ENCODE measurements at regions not wholly inside any gene's neighbourhood (a gene's known extent, or its start where the extent isn't known, plus 50 kb on each side); places are given as distances from the start of the nearest gene placed in this dataset.
"Not testable (repeated sequence)": the region's sequence is repeated elsewhere in the genome, so short reads cannot be mapped to it uniquely, and the experiment has no call there.

- no peak for FAIRE-seq
- dilution Hi-C loops (cut with MboI; ENCODE audit: extremely low pct_ligation_motif_present, low sequenced_read_pairs), result loop anchor here (25.0 kb wide), 1 partner anchor 917 kb away; no protein-coding TSS in a partner anchor
- no peaks in the 10 kb centered on the region for H4K20me1 ChIP-seq (ENCODE audit: control insufficient read depth, extremely low read depth, insufficient read depth, low read length)
- no peak overlapping the region for H3K4me2 ChIP-seq (ENCODE audit: control insufficient read depth, extremely low read depth, insufficient read depth, low read depth, low read length)
- H2AFZ ChIP-seq (ENCODE audit: control insufficient read depth, low read length), result no peak overlapping the region
- H3K4me3 ChIP-seq (ENCODE audit: control insufficient read depth in 2 of 3, extremely low read depth in 1 of 3, insufficient read depth in 2 of 3, low read depth in 1 of 3, low read length in 3 of 3), result no peak overlapping the region
- no peaks in the 10 kb centered on the region for H3K36me3 ChIP-seq (ENCODE audit: control insufficient read depth in 2 of 2, extremely low read depth in 1 of 2, insufficient read depth in 2 of 2, low read length in 2 of 2)
- H3K9me3 ChIP-seq (ENCODE audit: control insufficient read depth, low read depth, low read length), result no peaks in the 10 kb centered on the region
- no peaks in the 10 kb centered on the region for H3K4me1 ChIP-seq (ENCODE audit: control insufficient read depth, extremely low read depth, insufficient read depth, low read length)
- no peak for DNase-seq (ENCODE audit: low read depth, low spot score)
- no peak overlapping the region for H3K27ac ChIP-seq (ENCODE audit: control insufficient read depth, insufficient read depth, low read length)
- TF ChIP-seq EZH2 (IDR thresholded peaks at IDR 0.05; ENCODE audit: low read length) (no peak), CTCF (optimal IDR thresholded peaks at IDR 0.05 in 1 of 3, IDR thresholded peaks at IDR 0.05 in 1 of 3, conservative IDR thresholded peaks at IDR 0.05 in 1 of 3; ENCODE audit: extremely low read depth in 1 of 3, insufficient read depth in 2 of 3, low read length in 3 of 3) (no peak)
- no peaks in the 10 kb centered on the region for H3K79me2 ChIP-seq (ENCODE audit: control insufficient read depth, insufficient read depth, low read length)
- no peaks in the 10 kb centered on the region for H3K27me3 ChIP-seq (ENCODE audit: control insufficient read depth, extremely low read depth, insufficient read depth, low read length)
- no peaks in the 10 kb centered on the region for H3K9me1 ChIP-seq (ENCODE audit: control insufficient read depth, extremely low read depth, insufficient read depth, low read length)
- H3K9ac ChIP-seq (ENCODE audit: control insufficient read depth, extremely low read depth, insufficient read depth, low read length), result no peak overlapping the region
These were observed 336.7 kb upstream of the CLINT1 start for GRCh38 chr5:158195416-158196210.

- H4K20me1 ChIP-seq (ENCODE audit: control insufficient read depth, extremely low read depth, insufficient read depth, low read length), result no peaks in the 10 kb centered on the region
- H3K36me3 ChIP-seq (ENCODE audit: control insufficient read depth in 2 of 2, extremely low read depth in 1 of 2, insufficient read depth in 2 of 2, low read length in 2 of 2), result no peaks in the 10 kb centered on the region
- no peak overlapping the region for H3K9ac ChIP-seq (ENCODE audit: control insufficient read depth, extremely low read depth, insufficient read depth, low read length)
- no peak overlapping the region for H3K4me2 ChIP-seq (ENCODE audit: control insufficient read depth, extremely low read depth, insufficient read depth, low read depth, low read length)
- no peak for DNase-seq (ENCODE audit: low read depth, low spot score)
- no peak overlapping the region for H3K27ac ChIP-seq (ENCODE audit: control insufficient read depth, insufficient read depth, low read length)
- FAIRE-seq, result no peak
- no peak for TF ChIP-seq CTCF (optimal IDR thresholded peaks at IDR 0.05 in 1 of 3, IDR thresholded peaks at IDR 0.05 in 1 of 3, conservative IDR thresholded peaks at IDR 0.05 in 1 of 3; ENCODE audit: extremely low read depth in 1 of 3, insufficient read depth in 2 of 3, low read length in 3 of 3)
- no peak for TF ChIP-seq EZH2 (IDR thresholded peaks at IDR 0.05; ENCODE audit: low read length)
- H3K4me3 ChIP-seq (ENCODE audit: control insufficient read depth in 2 of 3, extremely low read depth in 1 of 3, insufficient read depth in 2 of 3, low read depth in 1 of 3, low read length in 3 of 3), result no peak overlapping the region
- no peaks in the 10 kb centered on the region for H3K9me3 ChIP-seq (ENCODE audit: control insufficient read depth, low read depth, low read length)
- no peaks in the 10 kb centered on the region for H3K79me2 ChIP-seq (ENCODE audit: control insufficient read depth, insufficient read depth, low read length)
- H3K27me3 ChIP-seq (ENCODE audit: control insufficient read depth, extremely low read depth, insufficient read depth, low read length), result no peaks in the 10 kb centered on the region
- H2AFZ ChIP-seq (ENCODE audit: control insufficient read depth, low read length), result no peak overlapping the region
- no peaks in the 10 kb centered on the region for H3K4me1 ChIP-seq (ENCODE audit: control insufficient read depth, extremely low read depth, insufficient read depth, low read length)
- no peaks in the 10 kb centered on the region for H3K9me1 ChIP-seq (ENCODE audit: control insufficient read depth, extremely low read depth, insufficient read depth, low read length)
- dilution Hi-C loops (cut with MboI; ENCODE audit: extremely low pct_ligation_motif_present, low sequenced_read_pairs), result loop anchor here (25.0 kb wide), 1 partner anchor 918 kb away; no protein-coding TSS in a partner anchor
These were observed 335.6 kb upstream of the CLINT1 start for GRCh38 chr5:158194561-158194976.

GRCh38 chr5:158193395-158193794, 334.4 kb upstream of the CLINT1 start:
- not testable (repeated sequence) for H3K9me3 ChIP-seq (ENCODE audit: control insufficient read depth, low read depth, low read length); H3K9ac ChIP-seq (ENCODE audit: control insufficient read depth, extremely low read depth, insufficient read depth, low read length); H3K27ac ChIP-seq (ENCODE audit: control insufficient read depth, insufficient read depth, low read length); H3K4me3 ChIP-seq (ENCODE audit: control insufficient read depth in 2 of 3, extremely low read depth in 1 of 3, insufficient read depth in 2 of 3, low read depth in 1 of 3, low read length in 3 of 3); DNase-seq (ENCODE audit: low read depth, low spot score); H4K20me1 ChIP-seq (ENCODE audit: control insufficient read depth, extremely low read depth, insufficient read depth, low read length); H2AFZ ChIP-seq (ENCODE audit: control insufficient read depth, low read length); H3K4me1 ChIP-seq (ENCODE audit: control insufficient read depth, extremely low read depth, insufficient read depth, low read length); H3K79me2 ChIP-seq (ENCODE audit: control insufficient read depth, insufficient read depth, low read length); FAIRE-seq; H3K4me2 ChIP-seq (ENCODE audit: control insufficient read depth, extremely low read depth, insufficient read depth, low read depth, low read length); H3K27me3 ChIP-seq (ENCODE audit: control insufficient read depth, extremely low read depth, insufficient read depth, low read length); H3K9me1 ChIP-seq (ENCODE audit: control insufficient read depth, extremely low read depth, insufficient read depth, low read length); H3K36me3 ChIP-seq (ENCODE audit: control insufficient read depth in 2 of 2, extremely low read depth in 1 of 2, insufficient read depth in 2 of 2, low read length in 2 of 2)
- dilution Hi-C loops (cut with MboI; ENCODE audit: extremely low pct_ligation_motif_present, low sequenced_read_pairs), result loop anchor here (25.0 kb wide), 1 partner anchor 919 kb away; no protein-coding TSS in a partner anchor

All from keratinocyte (primary cell).